GM18951 (cell line): ENCODE measurements at regions not wholly inside any gene's neighbourhood (a gene's known extent, or its start where the extent isn't known, plus 50 kb on each side); places are given as distances from the start of the nearest gene placed in this dataset.

Source experiments
- POLR2A ChIP-seq: IDR thresholded peaks from 4 replicates; pipeline ENCODE4 v1.6.1; 2011; ENCODE audit warnings: mild to moderate bottlenecking; ENCODE audit not compliant: insufficient read length, insufficient read depth; ENCODE audit errors: extremely low read depth
- in situ Hi-C: fragments of 300-500 bp; cut with MboI; formaldehyde crosslinking; loops from one replicate; pipeline ENCODE4 v1.12.0; 2022; ENCODE audit warnings: low sequenced_read_pairs, mixed read lengths, inconsistent platforms; ENCODE audit not compliant: unreplicated experiment

DNA sequence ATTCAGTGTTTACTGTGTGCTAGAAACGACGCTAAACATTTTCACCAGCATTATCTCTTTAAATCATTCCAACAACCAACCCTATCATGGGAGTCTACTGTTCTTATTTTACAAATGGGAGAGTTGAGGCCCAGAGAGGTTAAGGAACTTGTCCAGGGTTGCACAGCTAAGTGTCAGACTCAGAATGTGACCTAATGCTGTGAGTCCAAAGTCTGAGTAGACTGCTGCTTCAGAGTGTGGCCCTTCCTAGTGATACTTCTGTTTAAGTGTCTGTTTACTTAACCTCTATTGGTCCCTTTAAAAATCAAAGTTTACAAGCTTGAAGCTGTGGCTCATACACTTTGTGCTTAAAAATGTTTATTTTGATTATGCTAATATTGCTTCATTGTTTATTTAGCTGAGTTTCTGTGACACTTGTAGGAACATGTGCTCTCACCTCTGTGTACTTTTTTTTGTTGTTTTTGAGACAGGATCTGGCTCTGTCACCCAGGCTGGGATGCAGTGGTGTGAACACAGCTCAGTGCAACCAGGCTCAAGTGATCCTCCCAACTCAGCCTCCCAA lies 84.4 kb upstream of the SYPL1 start:
- TF ChIP-seq POLR2A = no peak
- in situ Hi-C loops = loop anchor here (25.0 kb wide), 1 partner anchor 441 kb away; no protein-coding TSS in a partner anchor

DNA sequence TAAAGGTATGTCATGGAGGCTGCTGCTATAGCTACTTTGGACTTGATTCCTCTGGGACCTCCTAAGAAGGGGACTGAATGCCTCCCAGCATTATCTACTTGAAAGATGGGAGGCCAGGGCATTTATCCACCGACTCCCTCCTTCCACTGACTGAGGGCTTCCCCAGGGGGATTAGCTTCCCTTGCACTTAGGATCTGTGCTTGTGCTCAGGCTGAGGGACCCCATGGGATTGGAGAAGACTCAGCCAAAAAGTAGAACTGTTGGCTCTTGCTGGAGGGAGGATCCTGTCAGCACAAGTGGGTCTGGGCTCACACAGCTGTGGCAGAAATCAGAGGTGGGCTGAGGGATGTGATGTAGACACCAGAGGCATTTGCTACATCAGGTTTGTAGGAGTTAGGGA lies 81.5 kb upstream of the SYPL1 start:
- in situ Hi-C loops = loop anchor here (25.0 kb wide), 1 partner anchor 444 kb away; no protein-coding TSS in a partner anchor
- no peak for TF ChIP-seq POLR2A

DNA sequence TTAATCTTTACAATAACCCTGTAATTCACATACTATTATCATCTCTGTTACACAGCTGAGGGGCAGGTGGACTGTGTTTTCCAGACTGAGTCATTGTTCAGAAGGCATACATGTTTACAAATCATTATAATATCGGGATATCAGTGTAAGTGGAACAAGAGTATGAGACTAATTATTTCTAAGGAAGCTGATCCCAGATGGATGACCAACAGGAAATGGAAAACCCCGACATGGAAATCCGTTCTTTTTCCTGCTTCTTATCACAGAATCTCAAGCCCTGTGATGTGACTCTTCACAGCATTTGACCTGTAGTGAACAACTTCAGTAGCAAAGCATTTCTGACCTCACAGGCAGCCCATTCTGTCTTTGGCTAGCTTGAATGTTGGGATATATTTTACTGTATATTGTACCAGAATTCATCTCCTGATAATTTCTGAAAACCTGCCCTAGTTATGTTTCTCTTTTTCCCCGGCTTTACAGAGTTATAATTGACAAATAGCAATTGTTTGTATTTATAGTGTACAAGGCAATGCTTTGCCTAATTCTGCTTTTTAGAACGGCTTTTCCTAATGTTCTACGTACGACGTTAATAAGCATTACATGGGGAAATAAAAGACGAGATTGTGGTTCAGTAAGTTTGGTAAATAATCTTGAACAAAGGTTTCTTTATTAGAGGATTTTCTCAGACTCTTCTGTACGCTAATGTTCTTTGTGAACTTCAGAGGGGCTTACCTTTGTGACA lies 78.6 kb upstream of the SYPL1 start:
- no peak for TF ChIP-seq POLR2A
- in situ Hi-C loops = loop anchor here (25.0 kb wide), 1 partner anchor 447 kb away; no protein-coding TSS in a partner anchor

DNA sequence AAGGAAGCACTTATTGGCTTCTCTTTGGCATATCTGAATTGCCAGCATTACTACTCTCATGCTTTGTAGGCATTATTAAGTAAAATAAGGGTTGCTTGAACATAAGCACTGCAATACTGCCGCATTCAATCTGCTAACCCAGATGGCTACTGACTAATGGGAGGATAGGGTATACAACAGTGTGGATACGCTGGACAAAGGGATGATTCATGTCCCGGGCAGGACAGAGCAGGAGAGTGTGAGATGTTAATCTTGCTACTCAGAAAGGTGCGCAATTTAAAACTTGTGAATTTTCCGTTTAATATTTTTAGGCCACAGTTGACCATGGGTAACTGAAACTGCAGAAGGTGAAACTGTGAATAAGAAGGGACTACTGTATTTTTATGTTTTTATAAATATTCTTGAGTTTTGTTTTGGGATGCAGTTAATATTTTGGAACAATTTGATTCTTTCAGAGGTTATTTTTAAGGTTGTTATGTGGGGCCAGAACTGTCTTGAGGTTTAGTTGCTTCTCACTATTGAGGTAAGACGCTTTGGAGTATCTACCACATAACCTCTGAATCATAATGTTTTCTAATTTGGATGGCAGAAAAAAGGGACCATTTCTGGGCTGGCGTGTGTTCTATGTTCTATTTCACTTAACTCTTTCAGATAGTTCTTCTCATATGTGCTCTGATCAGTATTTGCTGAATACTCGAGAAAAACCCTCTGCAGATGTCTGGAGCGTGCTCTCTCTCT lies 75.7 kb upstream of the SYPL1 start:
- in situ Hi-C loops = loop anchor here (25.0 kb wide), 1 partner anchor 450 kb away; no protein-coding TSS in a partner anchor
- no peak for TF ChIP-seq POLR2A

DNA sequence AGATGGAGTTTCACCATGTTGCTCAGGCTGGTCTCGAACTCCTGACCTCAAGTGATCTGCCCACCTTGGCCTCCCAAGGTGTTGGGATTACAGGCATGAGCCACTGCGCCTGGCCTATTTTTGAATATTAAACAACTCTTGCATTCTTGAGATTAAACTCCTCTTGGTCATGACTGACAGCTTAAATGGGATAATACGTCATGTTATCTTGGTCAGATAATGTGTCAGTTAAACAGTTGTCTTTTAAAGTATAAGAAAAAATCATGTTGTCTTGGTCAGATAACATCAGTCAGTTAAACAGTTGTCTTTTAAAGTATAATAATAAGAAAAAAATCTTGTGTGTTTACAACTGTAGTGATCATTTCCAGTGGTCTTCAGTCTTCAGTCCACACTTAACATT lies 73.6 kb upstream of the SYPL1 start:
- TF ChIP-seq POLR2A = no peak
- in situ Hi-C loops = loop anchor here (25.0 kb wide), 1 partner anchor 452 kb away; no protein-coding TSS in a partner anchor

DNA sequence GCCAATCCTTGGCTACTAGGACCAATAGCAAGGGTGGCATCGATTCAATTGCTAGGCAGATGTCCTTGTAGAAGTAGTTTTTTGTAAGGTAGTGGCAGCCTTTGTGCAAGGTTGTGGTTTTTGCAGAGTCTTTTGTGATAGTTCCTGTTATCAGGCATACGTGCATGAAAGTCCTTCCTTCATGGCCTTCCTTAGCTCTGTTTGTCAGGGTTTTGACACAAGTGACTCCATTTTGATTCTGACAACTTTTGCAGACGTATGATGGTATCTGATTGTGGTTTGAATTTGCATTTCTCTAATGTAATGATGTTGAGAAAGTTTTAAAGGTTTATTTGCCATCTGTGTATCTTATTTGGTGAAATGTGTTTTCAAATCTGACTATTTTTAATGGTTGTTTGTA lies 71.8 kb upstream of the SYPL1 start:
- TF ChIP-seq POLR2A = no peak
- in situ Hi-C loops = loop anchor here (25.0 kb wide), 1 partner anchor 453 kb away; no protein-coding TSS in a partner anchor

DNA sequence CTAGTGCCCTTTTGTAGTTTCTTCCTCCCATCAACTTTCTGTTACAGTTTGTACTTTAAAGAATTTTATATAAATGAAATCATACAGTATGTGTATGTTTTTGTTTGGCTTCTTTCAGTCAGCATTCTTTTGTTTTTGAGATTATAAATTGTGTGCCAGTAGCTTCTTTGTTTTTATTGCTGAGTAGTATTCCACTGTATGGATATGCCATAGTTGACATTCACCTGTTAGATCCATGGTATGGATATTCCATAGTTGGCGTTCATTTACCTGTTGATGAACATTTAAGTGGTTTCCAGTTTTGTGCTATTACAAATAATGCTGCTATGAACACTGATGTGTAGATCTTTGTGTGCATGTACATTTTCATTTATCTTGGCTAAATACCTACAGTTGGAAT lies 70.8 kb upstream of the SYPL1 start:
- in situ Hi-C loops = loop anchor here (25.0 kb wide), 1 partner anchor 454 kb away; no protein-coding TSS in a partner anchor
- no peak for TF ChIP-seq POLR2A

DNA sequence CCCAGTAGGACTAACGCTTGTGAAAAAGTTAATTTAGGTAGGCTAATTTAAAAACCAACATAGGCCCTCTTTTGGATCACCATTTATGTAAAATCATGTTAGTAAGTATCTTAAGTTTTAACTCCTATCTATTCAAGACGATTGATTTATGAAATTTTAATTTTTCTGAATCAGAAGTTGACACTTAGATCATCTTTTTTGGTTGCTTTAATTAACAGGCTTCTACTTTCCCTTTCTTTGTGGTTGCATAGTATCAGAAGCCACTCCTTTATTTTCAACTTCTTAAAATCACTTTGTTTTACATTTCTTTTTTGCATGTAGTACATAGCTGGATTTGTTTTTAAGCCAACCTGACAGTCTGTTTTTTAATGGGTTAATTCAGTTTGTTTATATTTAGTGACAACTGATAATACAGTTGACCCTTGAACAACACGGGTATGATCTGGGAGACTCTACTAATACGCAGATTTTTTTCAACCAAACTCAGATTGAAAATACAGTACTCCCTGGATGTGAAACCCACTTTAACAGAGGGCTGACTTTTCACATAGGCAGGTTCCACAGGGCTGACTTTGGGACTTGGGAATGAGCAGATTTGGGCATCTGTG lies 69.7 kb upstream of the SYPL1 start:
- in situ Hi-C loops = loop anchor here (25.0 kb wide), 1 partner anchor 456 kb away; no protein-coding TSS in a partner anchor
- TF ChIP-seq POLR2A = no peak

DNA sequence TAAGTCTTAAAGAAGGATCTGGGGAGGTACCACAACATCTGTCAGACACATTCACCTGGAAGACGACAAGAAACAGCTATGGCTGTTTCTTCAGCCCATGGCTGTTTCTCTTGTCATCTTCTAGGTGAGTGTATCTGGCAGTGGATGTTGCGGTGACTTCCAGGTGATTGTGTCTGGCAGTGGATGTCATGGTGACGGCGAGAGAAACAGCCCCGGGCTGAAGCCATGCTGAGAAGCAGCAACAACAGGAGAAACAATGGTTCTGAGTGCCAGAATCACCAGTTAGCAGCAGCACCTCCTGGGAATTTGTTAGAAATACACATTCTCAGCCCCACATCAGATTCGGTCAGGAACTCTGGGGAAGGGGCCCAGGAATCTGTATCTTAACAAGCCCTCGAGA lies 68.6 kb upstream of the SYPL1 start:
- in situ Hi-C loops = loop anchor here (25.0 kb wide), 1 partner anchor 457 kb away; no protein-coding TSS in a partner anchor
- TF ChIP-seq POLR2A = no peak

DNA sequence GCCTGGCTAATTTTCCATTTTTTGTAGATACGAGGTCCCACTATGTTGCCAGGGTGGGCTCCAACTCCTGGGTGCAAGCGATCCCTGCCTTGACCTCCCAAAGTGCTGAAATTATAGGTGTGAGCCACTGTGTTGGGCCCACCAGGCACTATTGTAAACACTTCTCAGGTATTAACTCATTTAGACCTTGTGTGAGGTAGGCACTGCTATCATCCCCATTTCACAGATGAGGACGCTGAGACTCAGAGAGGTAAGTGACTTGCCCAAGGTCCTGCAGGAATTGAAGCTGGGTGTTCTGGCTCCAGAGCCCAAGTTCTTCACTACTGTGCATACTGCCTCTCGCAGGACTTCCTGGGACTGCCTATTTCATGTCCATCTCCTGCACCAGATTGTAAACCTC lies 67.1 kb upstream of the SYPL1 start:
- in situ Hi-C loops = loop anchor here (5.0 to 25.0 kb wide), 3 partner anchors 288 to 556 kb away; no protein-coding TSS in a partner anchor
- TF ChIP-seq POLR2A = no peak

DNA sequence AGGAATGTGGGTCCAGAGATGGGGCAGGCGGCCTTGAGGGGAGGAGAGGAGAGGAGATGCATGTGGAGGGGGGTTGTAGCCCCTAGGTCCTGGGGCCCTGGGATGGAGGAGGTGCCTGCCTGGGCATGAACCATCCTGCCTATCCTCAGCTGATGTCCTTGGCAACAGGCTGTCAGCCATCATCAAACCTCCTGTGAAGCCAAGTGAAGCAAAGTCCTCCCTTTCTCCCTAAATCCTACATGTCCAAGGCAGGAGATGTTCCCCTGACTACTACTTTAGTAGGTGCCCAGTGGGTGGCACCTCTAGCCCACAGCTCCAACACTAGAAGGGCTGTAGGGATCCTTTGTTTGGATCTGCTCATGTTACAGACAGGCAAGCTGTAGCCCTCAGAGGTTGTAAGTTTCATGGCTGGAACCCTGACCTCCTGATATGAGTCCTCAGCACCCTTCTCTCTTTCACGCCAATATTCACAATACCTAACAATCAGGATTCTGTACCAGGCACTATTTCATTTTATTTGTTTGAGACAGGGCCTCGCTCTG lies 66.6 kb upstream of the SYPL1 start:
- in situ Hi-C loops = loop anchor here (5.0 to 25.0 kb wide), 3 partner anchors 289 to 556 kb away; no protein-coding TSS in a partner anchor
- no peak for TF ChIP-seq POLR2A
